ENCODE measurements at regions not wholly inside any gene's neighbourhood (a gene's known extent, or its start where the extent isn't known, plus 50 kb on each side); places are given as distances from the start of the nearest gene placed in this dataset.

GRCh38 chr5:127229185-127229889, 61.3 kb upstream of the MEGF10 start:
- TF ChIP-seq CTCF (IDR thresholded peaks at IDR 0.05) (no peak), POLR2A (IDR thresholded peaks at IDR 0.05) (no peak)

Measured in stomach (tissue), 4 donors.